Panc1 (cell line): ENCODE measurements at regions not wholly inside any gene's neighbourhood (a gene's known extent, or its start where the extent isn't known, plus 50 kb on each side); places are given as distances from the start of the nearest gene placed in this dataset.

Experiments
- POLR2AphosphoS5 ChIP-seq: IDR thresholded peaks from 2 replicates; pipeline ENCODE4 v1.6.1; 2012; ENCODE audit warnings: mild to moderate bottlenecking, low read depth, low read length, moderate library complexity
- TF ChIP-seq, protein P1 (sequence below): fragments of 450-650 bp; IDR thresholded peaks from 2 replicates; pipeline ENCODE4 v1.5.1; 2017; ENCODE audit warnings: mild to moderate bottlenecking
- TF ChIP-seq, protein P2 (sequence below), 2 experiments: IDR thresholded peaks; 2 replicates each; pipeline ENCODE4 v1.6.1; 2011 to 2012; ENCODE audit warnings: low read depth in 2 of 2, control low read depth in 1 of 2, low read length in 1 of 2, mild to moderate bottlenecking in 1 of 2, moderate library complexity in 1 of 2; ENCODE audit not compliant: insufficient read depth in 1 of 2

DNA sequence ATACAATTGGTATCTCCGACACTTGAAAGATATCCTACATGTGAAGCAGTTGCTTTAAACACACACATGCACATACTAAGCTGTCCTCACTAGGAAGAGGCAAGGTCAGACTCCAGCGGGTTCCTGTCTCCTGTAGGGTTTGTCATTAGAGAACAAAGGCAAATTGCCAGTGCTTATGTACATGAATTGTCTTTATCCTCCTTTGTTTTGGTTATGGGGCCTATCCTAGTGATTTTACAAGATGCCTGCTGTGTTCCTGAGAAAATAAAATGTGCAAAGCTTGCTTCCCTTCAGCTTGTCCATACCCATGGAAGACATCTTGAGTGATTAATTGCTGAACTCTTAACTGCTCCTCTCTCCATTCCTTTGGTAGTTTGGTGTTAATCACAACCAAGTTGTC, 86.7 kb upstream of the SLC39A10 start:
- no peak for TF ChIP-seq POLR2AphosphoS5
- TF ChIP-seq, protein P1, sequence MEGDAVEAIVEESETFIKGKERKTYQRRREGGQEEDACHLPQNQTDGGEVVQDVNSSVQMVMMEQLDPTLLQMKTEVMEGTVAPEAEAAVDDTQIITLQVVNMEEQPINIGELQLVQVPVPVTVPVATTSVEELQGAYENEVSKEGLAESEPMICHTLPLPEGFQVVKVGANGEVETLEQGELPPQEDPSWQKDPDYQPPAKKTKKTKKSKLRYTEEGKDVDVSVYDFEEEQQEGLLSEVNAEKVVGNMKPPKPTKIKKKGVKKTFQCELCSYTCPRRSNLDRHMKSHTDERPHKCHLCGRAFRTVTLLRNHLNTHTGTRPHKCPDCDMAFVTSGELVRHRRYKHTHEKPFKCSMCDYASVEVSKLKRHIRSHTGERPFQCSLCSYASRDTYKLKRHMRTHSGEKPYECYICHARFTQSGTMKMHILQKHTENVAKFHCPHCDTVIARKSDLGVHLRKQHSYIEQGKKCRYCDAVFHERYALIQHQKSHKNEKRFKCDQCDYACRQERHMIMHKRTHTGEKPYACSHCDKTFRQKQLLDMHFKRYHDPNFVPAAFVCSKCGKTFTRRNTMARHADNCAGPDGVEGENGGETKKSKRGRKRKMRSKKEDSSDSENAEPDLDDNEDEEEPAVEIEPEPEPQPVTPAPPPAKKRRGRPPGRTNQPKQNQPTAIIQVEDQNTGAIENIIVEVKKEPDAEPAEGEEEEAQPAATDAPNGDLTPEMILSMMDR, result no peak
- TF ChIP-seq, protein P2, sequence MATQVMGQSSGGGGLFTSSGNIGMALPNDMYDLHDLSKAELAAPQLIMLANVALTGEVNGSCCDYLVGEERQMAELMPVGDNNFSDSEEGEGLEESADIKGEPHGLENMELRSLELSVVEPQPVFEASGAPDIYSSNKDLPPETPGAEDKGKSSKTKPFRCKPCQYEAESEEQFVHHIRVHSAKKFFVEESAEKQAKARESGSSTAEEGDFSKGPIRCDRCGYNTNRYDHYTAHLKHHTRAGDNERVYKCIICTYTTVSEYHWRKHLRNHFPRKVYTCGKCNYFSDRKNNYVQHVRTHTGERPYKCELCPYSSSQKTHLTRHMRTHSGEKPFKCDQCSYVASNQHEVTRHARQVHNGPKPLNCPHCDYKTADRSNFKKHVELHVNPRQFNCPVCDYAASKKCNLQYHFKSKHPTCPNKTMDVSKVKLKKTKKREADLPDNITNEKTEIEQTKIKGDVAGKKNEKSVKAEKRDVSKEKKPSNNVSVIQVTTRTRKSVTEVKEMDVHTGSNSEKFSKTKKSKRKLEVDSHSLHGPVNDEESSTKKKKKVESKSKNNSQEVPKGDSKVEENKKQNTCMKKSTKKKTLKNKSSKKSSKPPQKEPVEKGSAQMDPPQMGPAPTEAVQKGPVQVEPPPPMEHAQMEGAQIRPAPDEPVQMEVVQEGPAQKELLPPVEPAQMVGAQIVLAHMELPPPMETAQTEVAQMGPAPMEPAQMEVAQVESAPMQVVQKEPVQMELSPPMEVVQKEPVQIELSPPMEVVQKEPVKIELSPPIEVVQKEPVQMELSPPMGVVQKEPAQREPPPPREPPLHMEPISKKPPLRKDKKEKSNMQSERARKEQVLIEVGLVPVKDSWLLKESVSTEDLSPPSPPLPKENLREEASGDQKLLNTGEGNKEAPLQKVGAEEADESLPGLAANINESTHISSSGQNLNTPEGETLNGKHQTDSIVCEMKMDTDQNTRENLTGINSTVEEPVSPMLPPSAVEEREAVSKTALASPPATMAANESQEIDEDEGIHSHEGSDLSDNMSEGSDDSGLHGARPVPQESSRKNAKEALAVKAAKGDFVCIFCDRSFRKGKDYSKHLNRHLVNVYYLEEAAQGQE (IDR thresholded peaks at IDR 0.05; ENCODE audit: insufficient read depth in 1 of 2, low read depth in 2 of 2, low read length in 1 of 2), result no peak
